GM18909 (cell line): ENCODE measurements at regions not wholly inside any gene's neighbourhood (a gene's known extent, or its start where the extent isn't known, plus 50 kb on each side); places are given as distances from the start of the nearest gene placed in this dataset.
A peak's percentile ranks its signal among the peaks of the same experiment; 100 is the strongest.

ENCODE experiments used
- ATAC-seq: cut with Tn5 transposase; IDR thresholded peaks from one replicate; pipeline ENCODE4 v1.9.1; 2021; ENCODE audit warnings: mild to moderate bottlenecking; ENCODE audit not compliant: unreplicated experiment, poor library complexity

DNA sequence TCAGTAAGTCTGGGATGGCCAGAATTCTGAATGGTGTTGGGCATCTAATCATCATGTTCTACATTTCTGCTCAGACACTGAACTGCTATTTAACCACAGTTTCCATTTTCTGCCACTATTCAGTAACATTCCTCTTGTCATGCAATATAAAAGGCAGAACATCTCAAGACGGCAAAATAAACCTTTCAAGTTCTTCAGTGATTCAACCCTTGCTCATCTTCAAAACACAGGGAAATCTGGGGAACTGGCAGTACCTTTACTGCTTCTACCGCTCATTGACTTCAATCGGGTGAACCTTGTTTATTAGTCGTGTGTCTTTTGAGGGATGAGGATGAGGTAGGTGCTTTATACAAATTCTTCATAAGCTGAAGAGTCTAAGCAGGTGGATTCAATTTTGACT, 184.7 kb upstream of the ANK3 start:
- ATAC-seq, result no peak

DNA sequence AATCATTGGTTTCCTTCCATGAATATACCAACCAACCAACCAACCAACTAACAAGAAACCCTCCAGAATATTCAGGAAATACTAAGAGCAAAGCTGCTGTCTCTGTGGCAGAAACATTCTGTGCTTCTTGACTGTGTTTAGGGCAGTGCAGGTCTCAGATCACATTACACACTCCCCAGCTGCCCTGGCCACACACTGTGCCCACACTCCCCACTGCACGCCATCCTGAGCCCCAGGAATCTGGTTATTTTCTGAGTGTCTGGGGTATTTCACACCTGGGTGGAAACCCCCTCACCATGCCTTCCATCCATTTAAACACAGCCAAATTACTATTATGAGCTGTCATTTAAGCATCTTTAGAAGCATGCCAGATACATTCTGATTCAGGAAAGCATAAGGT, 183.7 kb upstream of the ANK3 start:
- ATAC-seq, result peak; percentile 68

DNA sequence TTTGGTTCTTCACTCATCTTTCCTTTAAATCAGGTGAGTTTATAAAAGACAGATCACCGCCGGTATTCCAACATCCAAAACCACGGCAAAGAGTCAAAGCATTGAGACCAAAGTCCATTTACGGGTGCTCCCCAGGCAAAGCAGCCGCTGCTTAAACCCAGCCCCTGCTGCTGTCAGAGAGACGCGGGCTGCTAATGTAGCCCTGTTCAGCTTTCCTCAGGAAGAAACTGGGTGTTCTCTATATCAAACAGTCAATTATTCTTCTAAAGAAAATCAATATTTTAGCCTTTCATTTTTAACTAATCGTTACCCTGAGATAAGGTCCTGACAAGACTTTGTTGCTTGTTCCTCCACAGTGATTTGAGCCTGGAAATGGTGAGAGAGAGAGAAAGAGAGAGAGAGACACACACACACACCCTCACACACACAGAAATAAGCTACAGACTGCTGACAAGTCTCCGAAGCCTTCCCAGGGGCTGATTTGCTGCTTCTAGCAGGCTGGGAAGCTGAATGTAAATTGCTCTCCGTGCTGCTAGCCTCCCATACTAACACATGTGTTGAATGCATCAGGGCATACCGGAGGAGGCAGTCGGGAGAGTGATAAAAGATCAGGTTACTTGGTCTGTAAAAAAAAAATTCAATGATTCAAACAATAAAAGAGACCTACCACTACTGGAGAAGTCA, 183.0 kb upstream of the ANK3 start:
- ATAC-seq, result peak; percentile 49

DNA sequence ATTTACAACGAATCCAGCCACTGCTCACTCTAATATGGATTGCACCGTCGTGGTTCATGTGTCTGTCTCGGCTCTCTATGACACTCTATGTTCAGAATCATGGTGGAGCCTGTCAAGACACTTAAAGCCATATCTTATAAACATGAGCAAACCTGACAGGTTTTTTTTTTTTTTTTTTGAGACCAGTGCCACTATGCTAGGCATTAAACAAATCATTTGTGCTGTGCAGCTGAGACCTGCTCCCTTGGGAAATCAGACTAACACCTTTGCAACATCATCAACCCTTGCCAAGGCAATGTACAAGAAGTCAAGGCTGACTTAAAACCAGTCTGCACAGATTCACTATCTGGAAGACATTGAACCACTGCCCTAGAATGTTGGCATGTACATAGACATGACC, 181.2 kb upstream of the ANK3 start:
- no peak for ATAC-seq

DNA sequence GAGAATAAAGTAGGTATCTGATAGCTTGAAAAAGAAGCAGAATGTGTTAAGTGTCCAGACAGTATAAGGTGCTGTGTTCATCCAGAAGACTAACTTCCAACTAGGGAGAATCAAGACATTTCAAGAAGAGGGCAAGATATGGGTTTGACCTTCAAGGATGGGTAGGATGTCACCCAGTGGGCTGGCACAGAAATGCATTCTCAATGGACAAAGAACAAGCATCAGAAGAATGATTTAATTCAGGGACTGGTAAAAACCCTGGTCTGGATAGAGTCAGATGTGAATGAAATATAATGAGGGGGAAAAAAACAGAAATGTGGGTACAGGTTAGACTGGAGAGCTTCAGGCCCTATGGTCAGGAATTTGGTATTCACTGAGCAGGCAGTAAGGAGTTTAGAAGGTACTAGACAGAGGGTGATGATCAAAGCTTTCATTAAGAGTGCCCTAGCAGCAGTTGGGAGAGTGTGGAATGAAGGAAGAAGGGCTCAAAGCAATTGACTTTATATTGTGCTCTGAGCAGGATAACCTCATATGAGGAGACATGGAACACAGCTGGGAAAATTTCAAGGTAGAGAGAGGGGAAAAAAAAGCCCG, 180.7 kb upstream of the ANK3 start:
- ATAC-seq, result no peak

DNA sequence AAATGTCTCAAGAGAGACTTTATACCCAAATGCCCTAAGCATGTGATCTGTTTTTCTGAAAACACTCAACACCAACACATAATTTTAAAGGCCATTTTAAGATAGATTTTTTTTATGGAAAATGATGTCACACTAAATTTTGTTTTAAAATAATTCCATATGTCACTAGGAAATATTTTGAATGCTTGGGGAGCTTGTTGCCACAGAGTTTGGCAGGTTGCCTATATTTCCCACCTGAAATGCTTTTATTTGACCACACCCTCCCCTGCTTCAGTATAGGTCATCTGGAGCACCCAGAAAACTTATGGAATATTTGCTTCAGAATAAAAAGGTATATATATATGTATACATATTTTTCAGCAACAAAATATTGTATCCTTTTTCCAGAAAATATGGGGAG, 180.0 kb upstream of the ANK3 start:
- ATAC-seq, result no peak

DNA sequence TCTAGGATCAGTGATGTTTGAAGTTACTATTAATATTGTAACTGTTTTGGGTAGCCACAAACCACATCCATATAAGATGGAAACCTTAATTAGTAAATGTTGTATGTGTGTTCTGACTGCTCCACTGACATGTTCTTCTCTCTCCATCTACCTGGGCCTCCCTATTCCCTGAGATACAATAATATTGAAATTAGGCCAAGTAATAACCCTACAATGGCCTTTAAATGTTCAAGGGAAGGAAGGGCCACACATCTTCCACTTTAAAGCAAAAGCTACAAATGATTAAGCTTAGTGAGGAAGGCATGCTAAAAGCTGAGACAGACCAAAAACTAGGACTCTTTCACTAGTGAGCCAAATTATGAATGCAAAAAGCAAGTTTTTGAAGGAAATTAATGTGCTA, 176.4 kb upstream of the ANK3 start:
- ATAC-seq, result no peak

DNA sequence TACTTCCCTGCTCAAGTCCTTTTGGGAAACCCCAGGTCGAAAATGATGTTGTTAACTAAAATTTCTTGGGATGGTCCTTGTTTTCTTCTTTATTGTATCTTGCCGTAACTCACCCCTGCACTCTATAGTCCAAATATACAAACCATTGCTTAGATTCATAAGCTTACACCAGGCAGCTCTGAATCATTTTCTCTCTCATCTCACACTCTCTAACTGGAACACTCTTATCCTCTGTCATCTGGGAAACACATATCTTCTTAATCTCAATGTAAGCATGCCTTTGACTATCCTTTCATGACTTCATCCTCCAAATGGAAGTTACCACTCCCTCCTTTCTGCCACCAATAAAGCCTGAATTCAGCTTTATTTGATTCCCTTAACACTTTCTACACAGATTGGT, 175.8 kb upstream of the ANK3 start:
- no peak for ATAC-seq

DNA sequence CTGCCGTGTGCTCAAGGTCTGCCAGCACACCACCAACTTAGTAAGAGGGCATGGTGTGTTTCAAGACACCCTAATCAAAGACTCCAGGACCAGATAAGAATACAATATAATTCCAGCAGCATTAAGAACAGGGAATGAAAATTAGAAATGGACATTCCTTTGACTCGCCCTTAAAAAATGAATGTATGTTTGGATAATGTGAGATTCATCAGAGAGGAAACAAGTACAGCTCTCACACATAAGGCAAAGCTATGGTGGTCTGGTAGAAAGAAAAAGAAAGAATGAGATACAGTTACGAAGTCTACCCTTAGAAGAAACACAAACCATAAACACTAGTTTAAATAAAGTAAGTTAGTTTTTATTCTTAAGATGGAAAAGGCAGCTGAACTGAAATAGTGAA, 174.8 kb upstream of the ANK3 start:
- no peak for ATAC-seq

DNA sequence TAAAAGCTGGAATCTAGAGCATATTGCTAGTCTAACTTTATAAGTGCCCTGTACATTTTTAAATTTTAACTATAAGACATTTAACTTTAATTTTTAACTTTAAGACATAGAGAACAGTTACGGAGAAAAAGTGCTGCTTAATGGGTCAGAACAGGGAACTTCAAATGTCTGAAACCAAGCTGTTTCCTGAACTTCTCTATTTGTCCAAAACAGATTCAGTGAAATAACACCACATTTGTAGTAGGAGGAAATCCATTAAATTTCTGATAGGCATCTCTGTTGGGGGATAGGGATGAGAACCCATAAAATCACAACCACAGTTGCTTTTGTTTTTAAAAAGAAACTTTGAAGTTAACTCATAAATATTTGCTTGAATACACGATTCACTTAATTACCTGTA, 170.8 kb upstream of the ANK3 start:
- no peak for ATAC-seq

DNA sequence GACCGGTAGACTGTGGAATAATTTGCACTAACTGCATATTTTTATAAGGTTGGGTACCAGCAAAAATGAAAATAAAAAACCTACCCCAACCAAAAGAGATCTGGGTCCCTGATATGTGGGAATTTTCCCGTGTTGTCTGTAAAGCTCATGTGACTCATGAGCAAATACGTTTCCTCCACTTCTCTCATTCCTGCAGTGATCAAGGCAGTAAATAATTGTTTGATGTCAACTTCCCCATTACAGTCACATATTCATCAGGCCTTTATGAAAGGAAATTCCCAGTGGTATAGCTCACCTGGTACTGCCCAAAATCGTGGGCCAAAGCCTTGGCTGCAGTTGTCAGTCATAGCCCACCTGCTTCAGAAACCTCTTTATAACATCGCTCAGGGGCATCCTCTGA, 166.0 kb upstream of the ANK3 start:
- ATAC-seq, result no peak

DNA sequence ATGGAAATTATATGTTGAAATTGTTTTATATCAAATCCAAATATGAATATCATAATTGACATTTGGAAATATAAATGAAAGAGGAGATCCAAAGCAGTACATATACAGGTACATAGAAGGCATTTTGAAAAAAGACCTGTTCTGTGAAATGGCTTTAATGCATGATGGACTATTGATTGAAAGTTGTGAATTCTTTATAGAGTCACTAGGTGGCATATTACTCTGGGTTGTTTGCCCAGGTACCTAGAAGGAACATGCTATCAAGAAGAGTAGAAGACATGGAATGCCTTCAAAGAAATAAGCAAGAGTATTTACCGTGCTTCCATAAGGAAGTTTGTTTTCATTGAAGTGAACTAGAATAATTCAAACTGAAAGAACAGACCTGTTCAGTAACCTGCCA, 160.0 kb upstream of the ANK3 start:
- peak; percentile 59 for ATAC-seq

DNA sequence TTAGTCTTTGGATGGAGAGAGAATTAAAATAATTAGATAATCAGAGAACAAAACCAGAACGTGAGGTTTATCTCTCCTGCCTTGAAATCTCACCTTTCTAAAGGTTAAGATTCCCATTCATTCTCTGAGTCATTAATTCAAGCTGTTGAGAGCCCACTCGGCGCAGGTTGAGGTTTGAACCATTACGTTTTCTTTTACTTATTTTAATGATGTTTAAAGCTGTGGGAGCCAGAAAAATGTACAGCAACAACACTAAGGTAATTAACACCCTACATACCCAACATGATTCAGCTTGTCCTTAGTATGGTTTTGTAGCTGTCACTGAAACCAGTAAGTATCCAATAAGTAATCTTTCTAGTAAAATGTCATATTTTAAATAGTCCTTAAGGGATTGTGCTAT, 153.0 kb upstream of the ANK3 start:
- ATAC-seq, result no peak

DNA sequence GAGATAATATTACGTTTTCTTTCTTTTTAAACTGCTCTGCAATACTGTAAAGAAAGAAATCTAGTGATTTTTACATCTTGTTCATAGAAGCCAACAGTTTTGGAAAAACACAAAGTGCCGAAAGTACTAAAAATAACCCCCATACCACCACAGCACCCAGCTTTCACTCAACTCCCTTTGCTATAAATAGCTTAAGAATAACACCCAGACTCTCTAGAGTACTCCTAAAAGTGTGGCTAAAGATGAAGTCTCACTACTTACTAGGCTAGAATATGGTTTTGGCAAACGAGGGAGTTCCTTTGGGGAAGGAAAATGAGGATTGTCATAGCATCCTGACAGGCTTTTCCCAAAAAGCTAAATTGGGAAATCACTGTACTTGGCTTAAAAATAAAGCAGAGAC, 151.8 kb upstream of the ANK3 start:
- ATAC-seq, result no peak

DNA sequence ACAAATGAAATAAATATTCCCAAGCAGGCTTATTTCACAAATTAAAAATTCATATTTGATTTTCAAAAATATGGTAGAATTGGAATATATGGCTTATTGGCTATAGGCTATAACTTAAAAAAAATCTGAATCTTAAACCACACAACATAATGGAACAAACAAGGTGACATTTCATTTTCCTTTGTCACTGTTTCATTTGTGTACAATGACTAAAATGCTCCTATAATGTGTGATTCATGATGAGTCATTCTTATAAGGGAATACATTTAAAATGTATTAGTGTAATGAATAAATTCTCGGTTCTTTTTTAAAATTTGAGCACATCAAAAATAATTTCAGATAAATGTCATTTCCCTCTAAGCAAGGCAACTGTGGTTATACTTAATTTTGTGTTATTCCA, 148.0 kb upstream of the ANK3 start:
- no peak for ATAC-seq

DNA sequence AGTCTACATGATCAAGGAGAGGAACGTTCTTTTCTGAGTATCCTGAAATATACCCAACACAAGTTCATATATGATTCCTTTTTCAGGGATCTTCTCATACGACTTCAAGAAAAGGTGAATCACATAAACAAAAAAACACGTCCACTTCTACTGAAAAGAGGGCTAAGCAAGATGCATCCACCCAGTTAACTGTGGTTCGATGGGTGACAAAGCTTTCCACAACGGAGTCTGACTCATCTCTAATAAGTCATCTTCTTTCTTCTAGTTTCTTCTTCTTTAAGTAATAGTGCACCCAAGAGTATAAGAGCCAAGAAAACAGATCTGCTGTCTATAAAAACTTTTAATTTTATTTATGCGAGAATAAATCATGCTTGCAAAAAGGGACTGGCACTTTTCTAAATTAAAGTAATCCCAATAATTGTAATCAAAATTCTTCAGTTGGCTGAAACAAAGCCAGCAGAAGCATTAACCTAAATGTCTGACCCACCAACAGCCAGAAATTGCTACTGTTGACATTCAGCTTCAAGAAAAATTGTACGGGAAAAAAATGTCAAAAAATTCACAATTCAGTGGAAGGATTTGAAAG, 146.9 kb upstream of the ANK3 start:
- peak; percentile 44 for ATAC-seq

DNA sequence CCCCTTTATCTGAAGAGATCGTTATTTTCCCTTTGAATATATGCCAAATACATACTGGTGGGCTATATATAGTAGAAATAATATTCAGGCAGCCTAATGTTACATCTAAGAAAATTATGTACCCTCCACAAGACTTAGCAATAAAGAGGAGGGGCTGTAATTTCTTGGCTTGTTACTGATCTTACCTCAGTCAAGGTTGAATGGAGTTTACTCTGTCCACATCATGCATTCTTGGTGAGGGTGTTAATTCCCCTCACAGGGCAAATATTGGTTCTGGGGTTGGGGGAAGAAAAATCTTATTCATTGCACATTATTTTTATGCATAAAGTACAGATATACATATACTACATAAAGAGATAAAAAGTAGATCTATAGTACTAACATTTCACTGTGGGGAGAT, 145.8 kb upstream of the ANK3 start:
- peak; percentile 37 for ATAC-seq

DNA sequence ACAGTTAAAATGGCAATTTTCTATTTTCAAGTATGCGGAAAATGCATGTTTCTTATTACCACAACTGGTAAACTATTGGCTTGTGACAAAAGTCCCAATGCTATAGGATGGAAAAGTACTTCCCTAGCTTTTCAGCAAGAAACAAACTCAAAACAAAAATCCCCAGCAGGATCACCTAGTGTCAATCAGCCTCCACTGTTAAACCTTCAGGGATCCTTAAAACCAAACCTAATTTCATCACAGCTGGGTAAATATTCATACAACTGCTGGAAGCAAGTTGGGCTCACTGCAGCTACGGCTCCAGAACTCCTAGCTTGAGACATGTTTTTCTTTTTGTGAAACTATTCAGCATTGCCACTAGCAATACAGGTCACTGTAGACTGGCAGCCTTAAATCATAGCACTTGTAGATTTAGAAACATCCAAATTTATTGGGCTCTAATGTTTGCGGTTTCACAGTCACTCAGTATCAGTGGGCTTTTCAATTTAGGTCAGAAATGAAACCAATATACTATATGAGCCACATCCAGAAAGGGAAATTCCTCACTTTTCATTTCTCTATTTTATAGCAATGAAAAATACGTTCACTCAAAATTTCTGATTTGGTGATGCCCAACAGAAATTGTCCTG, 145.2 kb upstream of the ANK3 start:
- peak; percentile 69 for ATAC-seq

DNA sequence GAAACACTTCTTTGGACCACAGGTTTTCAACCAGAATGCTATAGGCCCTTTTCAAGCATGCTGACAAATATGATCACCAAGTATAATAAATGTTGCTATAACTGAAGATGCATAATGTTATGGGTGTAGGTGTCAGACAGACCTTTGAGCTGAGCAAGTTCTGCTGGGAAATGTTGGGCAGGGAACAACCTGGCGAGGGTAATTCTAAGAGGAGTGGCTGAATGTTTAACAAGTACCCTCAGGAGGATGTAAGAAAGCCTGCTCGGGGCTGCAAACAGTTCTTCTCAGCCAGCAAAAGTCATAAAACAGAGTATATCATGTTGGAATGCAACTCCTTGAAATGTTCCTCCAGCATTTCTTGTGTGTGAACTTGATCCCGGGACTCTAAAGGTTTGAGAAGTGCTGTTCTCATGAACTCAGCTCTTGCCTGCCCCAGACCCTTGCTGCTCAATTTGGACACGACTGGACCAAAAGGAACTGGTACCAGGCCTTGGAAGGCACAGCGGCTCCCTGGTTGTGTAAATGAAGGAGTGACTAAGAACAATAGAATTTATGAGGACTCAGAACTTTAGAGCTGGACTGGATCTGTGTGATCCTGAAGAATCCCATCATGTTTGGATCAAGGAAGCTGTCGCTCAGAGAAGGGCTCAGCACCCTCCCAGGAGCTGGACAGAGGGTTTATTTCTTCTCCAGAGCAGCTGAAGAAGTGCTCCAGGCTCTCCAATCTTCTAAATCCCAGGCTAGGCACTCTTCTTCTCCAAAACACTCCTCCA, 143.2 kb upstream of the ANK3 start:
- no peak for ATAC-seq

DNA sequence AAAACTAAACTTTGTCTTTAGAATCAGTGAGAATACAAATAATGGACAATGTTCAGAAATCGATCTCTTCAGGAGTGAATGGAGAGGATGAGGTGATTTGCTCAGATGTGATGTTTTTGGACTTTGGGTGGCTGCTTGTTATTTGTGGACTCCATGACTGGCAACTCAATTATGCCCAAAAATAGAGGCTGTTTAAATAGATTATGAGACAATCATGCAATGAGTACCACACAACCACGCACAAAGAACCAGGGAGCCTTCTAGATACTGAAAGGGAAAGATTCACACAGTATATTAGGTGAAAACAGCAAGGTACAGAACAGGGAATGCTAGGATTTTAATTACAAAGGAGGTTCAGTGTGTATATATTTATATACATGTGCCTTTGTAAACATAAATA, 141.3 kb upstream of the ANK3 start:
- no peak for ATAC-seq

DNA sequence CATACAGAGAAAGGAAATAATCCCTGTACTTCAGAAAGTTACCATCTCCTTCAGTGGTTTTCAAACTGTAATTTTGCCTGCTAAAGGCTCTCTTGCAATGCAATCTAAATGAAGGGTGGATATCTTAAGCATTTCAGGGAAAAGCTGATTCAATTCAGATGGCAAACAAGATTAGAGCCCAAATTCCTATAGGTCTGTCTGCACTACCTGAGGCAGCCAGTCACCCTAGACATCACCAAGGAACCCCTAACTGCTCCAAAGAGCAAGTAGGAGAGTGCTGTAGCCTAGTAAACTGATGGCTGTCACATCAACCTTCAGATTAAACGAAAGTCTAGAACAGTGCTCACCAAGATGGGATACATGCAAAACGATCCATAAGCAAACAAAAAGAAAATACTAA, 138.0 kb upstream of the ANK3 start:
- ATAC-seq, result no peak
